ENCODE measurements at regions not wholly inside any gene's neighbourhood (a gene's known extent, or its start where the extent isn't known, plus 50 kb on each side); places are given as distances from the start of the nearest gene placed in this dataset.
"Not testable (repeated sequence)": the region's sequence is repeated elsewhere in the genome, so short reads cannot be mapped to it uniquely, and the experiment has no call there.

GRCh38 chr5:40235471-40236400, 444.0 kb upstream of the PTGER4 start:
- Histone ChIP-seq H3K4me3 (no peak overlapping the region), H3K4me1 (no peaks in the 10 kb centered on the region), H3K27me3 (no peaks in the 10 kb centered on the region), H3K27ac (no peak overlapping the region), H3K9me3 (no peaks in the 10 kb centered on the region), H3K36me3 (ENCODE audit: low read depth, missing control alignments) (no peaks in the 10 kb centered on the region)
- DNase-seq = no peak
- intact Hi-C loops (cut with DNase I; ENCODE audit: low total_unique reads) = no loop called here
- no peak for TF ChIP-seq CTCF (IDR thresholded peaks at IDR 0.05)
- TF ChIP-seq POLR2A (IDR thresholded peaks at IDR 0.05) = no peak
- WGBS, 2 donors = 75 to 91% methylated on average over 6 of the region's 6 CpGs

- DNase-seq = no peak
- Histone ChIP-seq H3K36me3 (ENCODE audit: low read depth, missing control alignments) (no peaks in the 10 kb centered on the region), H3K27me3 (no peaks in the 10 kb centered on the region), H3K9me3 (no peaks in the 10 kb centered on the region), H3K4me3 (no peak overlapping the region), H3K27ac (no peak overlapping the region), H3K4me1 (no peaks in the 10 kb centered on the region)
- intact Hi-C loops (cut with DNase I; ENCODE audit: low total_unique reads) = no loop called here
- TF ChIP-seq POLR2A (IDR thresholded peaks at IDR 0.05) = no peak
- no peak for TF ChIP-seq CTCF (IDR thresholded peaks at IDR 0.05)
Observed at GRCh38 chr5:40233268-40233667, 446.4 kb upstream of the PTGER4 start.

GRCh38 chr5:40227931-40228330, 451.8 kb upstream of the PTGER4 start:
- Histone ChIP-seq H3K9me3 (no peaks in the 10 kb centered on the region), H3K36me3 (ENCODE audit: low read depth, missing control alignments) (no peaks in the 10 kb centered on the region), H3K27me3 (no peaks in the 10 kb centered on the region), H3K27ac (no peak overlapping the region), H3K4me1 (no peaks in the 10 kb centered on the region), H3K4me3 (no peak overlapping the region)
- TF ChIP-seq CTCF (IDR thresholded peaks at IDR 0.05) (no peak), POLR2A (IDR thresholded peaks at IDR 0.05) (no peak)
- no peak for DNase-seq
- WGBS, 2 donors = 72 to 85% methylated on average over 2 of the region's 2 CpGs
- intact Hi-C loops (cut with DNase I; ENCODE audit: low total_unique reads) = no loop called here

GRCh38 chr5:40227366-40227765, 452.3 kb upstream of the PTGER4 start:
- H3K4me3 ChIP-seq = no peak overlapping the region
- DNase-seq = no peak
- intact Hi-C loops (cut with DNase I; ENCODE audit: low total_unique reads) = no loop called here
- 75 to 81% methylated on average over 2 of the region's 2 CpGs for WGBS, 2 donors
- no peaks in the 10 kb centered on the region for H3K4me1 ChIP-seq
- no peaks in the 10 kb centered on the region for H3K36me3 ChIP-seq (ENCODE audit: low read depth, missing control alignments)
- H3K9me3 ChIP-seq = no peaks in the 10 kb centered on the region
- TF ChIP-seq POLR2A (IDR thresholded peaks at IDR 0.05) (no peak), CTCF (IDR thresholded peaks at IDR 0.05) (no peak)
- no peak overlapping the region for H3K27ac ChIP-seq
- H3K27me3 ChIP-seq = no peaks in the 10 kb centered on the region

- Histone ChIP-seq H3K27me3 (no peaks in the 10 kb centered on the region), H3K4me3 (no peak overlapping the region), H3K27ac (no peak overlapping the region), H3K9me3 (no peaks in the 10 kb centered on the region), H3K36me3 (ENCODE audit: low read depth, missing control alignments) (no peaks in the 10 kb centered on the region), H3K4me1 (no peaks in the 10 kb centered on the region)
- 84 to 93% methylated on average over 2 of the region's 2 CpGs for WGBS, 2 donors
- TF ChIP-seq CTCF (IDR thresholded peaks at IDR 0.05) = no peak
- no peak for TF ChIP-seq POLR2A (IDR thresholded peaks at IDR 0.05)
- intact Hi-C loops (cut with DNase I; ENCODE audit: low total_unique reads) = no loop called here
- DNase-seq = no peak
Observed at GRCh38 chr5:40226906-40227305, 452.8 kb upstream of the PTGER4 start.

- H3K4me1 ChIP-seq; intact Hi-C loops (cut with DNase I; ENCODE audit: low total_unique reads); H3K36me3 ChIP-seq (ENCODE audit: low read depth, missing control alignments); H3K9me3 ChIP-seq; H3K4me3 ChIP-seq; DNase-seq; H3K27me3 ChIP-seq; H3K27ac ChIP-seq: not testable (repeated sequence)
- WGBS, 2 donors = 92 to 97% methylated on average over 2 of the region's 2 CpGs
Observed at GRCh38 chr5:40225147-40225546, 454.6 kb upstream of the PTGER4 start.

Measured in testis (tissue), 2 donors.